ENCODE measurements at regions not wholly inside any gene's neighbourhood (a gene's known extent, or its start where the extent isn't known, plus 50 kb on each side); places are given as distances from the start of the nearest gene placed in this dataset.

GRCh38 chr7:34567906-34568305 is 90.1 kb upstream of the NPSR1 start:
- TF ChIP-seq POLR2A (IDR thresholded peaks at IDR 0.05; ENCODE audit: low read depth, low read length): no peak
- TF ChIP-seq POLR2AphosphoS5 (IDR thresholded peaks at IDR 0.05; ENCODE audit: low read depth, low read length): no peak
- TF ChIP-seq TAF1 (IDR thresholded peaks at IDR 0.05; ENCODE audit: low read depth, low read length): no peak
